K562 (cell line): ENCODE measurements at regions not wholly inside any gene's neighbourhood (a gene's known extent, or its start where the extent isn't known, plus 50 kb on each side); places are given as distances from the start of the nearest gene placed in this dataset.

ENCODE experiments used
- ELK1 ChIP-seq: sonication (generic); formaldehyde crosslinking; IDR thresholded peaks from 2 replicates; pipeline ENCODE4 v1.8.1; 2022; ENCODE audit warnings: missing genetic modification reagents
- FOS ChIP-seq: IDR thresholded peaks from 3 replicates; pipeline ENCODE4 v1.6.1; 2011; ENCODE audit not compliant: insufficient read length; ENCODE audit errors: extremely low read depth
- FOXK1 ChIP-seq: sonication (generic); formaldehyde crosslinking; IDR thresholded peaks from 2 replicates; pipeline ENCODE4 v1.8.0; 2022; ENCODE audit warnings: missing genetic modification reagents, mild to moderate bottlenecking, borderline replicate concordance
- NFYB ChIP-seq: IDR thresholded peaks from 2 replicates; pipeline ENCODE4 v1.6.1; 2011; ENCODE audit warnings: mild to moderate bottlenecking, moderate library complexity; ENCODE audit not compliant: insufficient read length; ENCODE audit errors: extremely low read depth
- PBX2 ChIP-seq, 2 experiments: IDR thresholded peaks in 1 of 2; conservative IDR thresholded peaks in 1 of 2; 2 replicates each; pipeline ENCODE4 v1.6.1; 2016; ENCODE audit warnings: low read depth in 2 of 2, mild to moderate bottlenecking in 1 of 2, missing compliant biosample characterization in 1 of 2, missing genetic modification characterization in 1 of 2, moderate library complexity in 1 of 2
- PYGO2 ChIP-seq: fragments of 450-650 bp; IDR thresholded peaks from 2 replicates; pipeline ENCODE4 v1.6.1; 2016; ENCODE audit warnings: mild to moderate bottlenecking, missing genetic modification characterization, moderate library complexity, missing compliant biosample characterization
- SOX6 ChIP-seq: fragments of 450-650 bp; IDR thresholded peaks from 2 replicates; pipeline ENCODE4 v1.6.1; 2014; ENCODE audit warnings: mild to moderate bottlenecking
- TARDBP ChIP-seq: fragments of 450-650 bp; IDR thresholded peaks from 2 replicates; pipeline ENCODE4 v1.6.1; 2016
- TRIM24 ChIP-seq, 2 experiments: fragments of 450-650 bp; IDR thresholded peaks; 2 replicates each; pipeline ENCODE4 v1.6.1; 2016
- ZFX ChIP-seq: sonication (generic); formaldehyde crosslinking; IDR thresholded peaks from 2 replicates; pipeline ENCODE4 v1.8.0; 2022; ENCODE audit warnings: mild to moderate bottlenecking, missing genetic modification reagents, moderate library complexity

- TF ChIP-seq ZFX (CRISPR knock-in tag): no peak
- TF ChIP-seq FOXK1: no peak
- TF ChIP-seq NFYB: no peak
- TF ChIP-seq PBX2 (CRISPR knock-in tag; IDR thresholded peaks at IDR 0.05; ENCODE audit: low read depth): no peak
- no peak for TF ChIP-seq PBX2 (tag; conservative IDR thresholded peaks at IDR 0.05; ENCODE audit: low read depth)
- no peak for TF ChIP-seq SOX6
- TF ChIP-seq PYGO2: no peak
- no peak for TF ChIP-seq TRIM24 (IDR thresholded peaks at IDR 0.05)
- TF ChIP-seq FOS: no peak
- no peak for TF ChIP-seq TARDBP
- no peak for TF ChIP-seq ELK1 (CRISPR knock-in tag)
Observed at GRCh38 chr1:8136766-8137165, 110.7 kb upstream of the ERRFI1 start.
